ENCODE measurements at regions not wholly inside any gene's neighbourhood (a gene's known extent, or its start where the extent isn't known, plus 50 kb on each side); places are given as distances from the start of the nearest gene placed in this dataset.

DNA sequence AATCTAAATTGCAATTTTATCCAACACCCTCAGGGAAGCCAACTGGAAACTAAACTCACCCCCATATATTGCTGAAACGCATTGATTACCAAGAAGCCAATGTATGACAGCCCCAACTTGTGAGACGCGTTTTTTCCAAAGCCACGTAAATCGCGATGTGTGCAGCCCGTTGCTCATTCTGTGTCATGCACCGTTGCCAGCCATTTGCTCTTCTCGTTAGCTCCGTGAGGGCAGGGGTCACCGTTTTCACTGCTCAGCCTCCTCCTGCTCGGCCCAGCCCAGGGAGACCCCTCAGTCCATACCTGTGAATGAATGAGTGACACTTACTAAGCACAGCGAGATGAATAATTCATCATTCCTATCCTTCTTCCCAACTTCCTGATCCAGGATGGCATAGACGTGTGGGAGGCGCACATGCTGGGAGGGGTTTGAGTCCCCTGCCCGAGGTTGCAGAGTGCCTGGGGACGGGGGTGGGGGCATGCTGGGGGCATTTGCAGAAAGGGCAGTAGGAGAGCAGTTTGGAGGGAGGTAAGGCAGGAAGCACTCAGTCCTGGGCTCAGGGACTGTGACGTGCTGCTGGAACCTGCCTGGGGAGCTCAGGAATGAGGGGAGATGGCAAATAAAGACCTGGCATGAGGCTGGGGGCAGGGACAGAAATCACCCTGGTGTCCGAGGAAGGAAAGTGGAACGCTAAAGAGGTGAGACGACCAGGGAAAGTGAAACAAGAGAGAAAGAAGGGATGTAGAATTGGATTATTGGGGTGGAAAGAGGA is 104.2 kb upstream of the SDK1 start:
- no peaks in the 10 kb centered on the region for H3K27me3 Mint-ChIP-seq (ENCODE audit: low read depth, unreplicated experiment)
- Histone ChIP-seq H3K36me3 (ENCODE audit: insufficient read depth, low read length) (no peaks in the 10 kb centered on the region), H3K4me1 (ENCODE audit: insufficient read depth, low read length) (peaks cover 28% of the 10 kb centered on the region), H3K79me2 (ENCODE audit: insufficient read depth, low read length) (no peaks in the 10 kb centered on the region), H3K4me3 (ENCODE audit: insufficient read depth, low read depth, low read length) (no peak overlapping the region), H3K27me3 (ENCODE audit: insufficient read depth, low read length) (no peaks in the 10 kb centered on the region), H4K20me1 (ENCODE audit: insufficient read depth, low read length) (no peaks in the 10 kb centered on the region), H3K9ac (ENCODE audit: low read length) (no peak overlapping the region), H2AFZ (ENCODE audit: low read depth, low read length) (no peak overlapping the region), H3K9me3 (ENCODE audit: insufficient read depth, low read depth, low read length) (no peaks in the 10 kb centered on the region), H3K27ac (ENCODE audit: low read depth, low read length) (no peak overlapping the region), H3K4me2 (ENCODE audit: low read length) (no peak overlapping the region)
- H3K9me3 Mint-ChIP-seq (ENCODE audit: unreplicated experiment): peaks cover 4% of the 10 kb centered on the region
- no peak for TF ChIP-seq CTCF (IDR thresholded peaks at IDR 0.05; ENCODE audit: insufficient read depth, low read depth, low read length)
- TF ChIP-seq EZH2 (IDR thresholded peaks at IDR 0.05; ENCODE audit: insufficient read depth, low read length): no peak
- DNase-seq (ENCODE audit: low read depth): no peak
- no peak for FAIRE-seq
- H3K27ac Mint-ChIP-seq (ENCODE audit: unreplicated experiment): no peak overlapping the region
- H3K4me3 Mint-ChIP-seq (ENCODE audit: unreplicated experiment): no peak overlapping the region
- H3K36me3 Mint-ChIP-seq (ENCODE audit: low read depth, unreplicated experiment): no peaks in the 10 kb centered on the region
- peaks cover 11% of the 10 kb centered on the region for H3K4me1 Mint-ChIP-seq (ENCODE audit: low read depth, unreplicated experiment)

GRCh38 chr7:3197567-3198213 is 103.4 kb upstream of the SDK1 start:
- H3K27me3 Mint-ChIP-seq (ENCODE audit: low read depth, unreplicated experiment): no peaks in the 10 kb centered on the region
- H3K4me3 Mint-ChIP-seq (ENCODE audit: unreplicated experiment): no peak overlapping the region
- Histone ChIP-seq H3K4me1 (ENCODE audit: insufficient read depth, low read length) (peaks cover 28% of the 10 kb centered on the region), H3K4me2 (ENCODE audit: low read length) (no peak overlapping the region), H4K20me1 (ENCODE audit: insufficient read depth, low read length) (no peaks in the 10 kb centered on the region), H3K36me3 (ENCODE audit: insufficient read depth, low read length) (no peaks in the 10 kb centered on the region), H3K79me2 (ENCODE audit: insufficient read depth, low read length) (no peaks in the 10 kb centered on the region), H3K9me3 (ENCODE audit: insufficient read depth, low read depth, low read length) (no peaks in the 10 kb centered on the region), H3K4me3 (ENCODE audit: insufficient read depth, low read depth, low read length) (no peak overlapping the region), H3K27ac (ENCODE audit: low read depth, low read length) (no peak overlapping the region), H3K27me3 (ENCODE audit: insufficient read depth, low read length) (no peaks in the 10 kb centered on the region), H3K9ac (ENCODE audit: low read length) (no peak overlapping the region), H2AFZ (ENCODE audit: low read depth, low read length) (no peak overlapping the region)
- no peaks in the 10 kb centered on the region for H3K36me3 Mint-ChIP-seq (ENCODE audit: low read depth, unreplicated experiment)
- TF ChIP-seq EZH2 (IDR thresholded peaks at IDR 0.05; ENCODE audit: insufficient read depth, low read length) (no peak), CTCF (IDR thresholded peaks at IDR 0.05; ENCODE audit: insufficient read depth, low read depth, low read length) (no peak)
- no peak overlapping the region for H3K27ac Mint-ChIP-seq (ENCODE audit: unreplicated experiment)
- peaks cover 4% of the 10 kb centered on the region for H3K9me3 Mint-ChIP-seq (ENCODE audit: unreplicated experiment)
- H3K4me1 Mint-ChIP-seq (ENCODE audit: low read depth, unreplicated experiment): peaks cover 11% of the 10 kb centered on the region
- FAIRE-seq (no peak), DNase-seq (ENCODE audit: low read depth) (no peak)

DNA sequence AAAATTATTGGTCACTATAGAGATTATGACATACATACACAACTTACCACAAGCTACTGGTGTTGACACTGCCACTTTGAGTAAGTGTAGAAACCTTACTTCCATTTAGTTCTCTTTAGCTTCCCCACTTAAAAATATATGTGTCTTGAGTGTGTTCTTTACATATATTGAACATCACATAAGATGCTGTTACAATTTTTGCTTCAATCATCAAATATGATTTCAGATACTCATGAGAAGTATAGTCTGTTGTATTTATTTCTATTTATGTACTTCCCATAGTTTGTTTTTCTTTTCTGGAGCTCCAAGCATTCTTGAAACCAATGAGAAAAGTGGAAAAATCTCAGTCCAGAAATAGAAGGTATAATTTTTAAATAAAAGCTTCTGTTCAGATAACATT is 102.7 kb upstream of the SDK1 start:
- Histone ChIP-seq H3K79me2 (ENCODE audit: insufficient read depth, low read length) (no peaks in the 10 kb centered on the region), H3K27me3 (ENCODE audit: insufficient read depth, low read length) (no peaks in the 10 kb centered on the region), H3K4me1 (ENCODE audit: insufficient read depth, low read length) (peaks cover 24% of the 10 kb centered on the region), H4K20me1 (ENCODE audit: insufficient read depth, low read length) (no peaks in the 10 kb centered on the region), H3K27ac (ENCODE audit: low read depth, low read length) (no peak overlapping the region), H3K9me3 (ENCODE audit: insufficient read depth, low read depth, low read length) (no peaks in the 10 kb centered on the region), H3K4me2 (ENCODE audit: low read length) (no peak overlapping the region), H2AFZ (ENCODE audit: low read depth, low read length) (no peak overlapping the region), H3K36me3 (ENCODE audit: insufficient read depth, low read length) (no peaks in the 10 kb centered on the region), H3K9ac (ENCODE audit: low read length) (no peak overlapping the region), H3K4me3 (ENCODE audit: insufficient read depth, low read depth, low read length) (no peak overlapping the region)
- H3K4me1 Mint-ChIP-seq (ENCODE audit: low read depth, unreplicated experiment): peaks cover 11% of the 10 kb centered on the region
- DNase-seq (ENCODE audit: low read depth): no peak
- H3K27me3 Mint-ChIP-seq (ENCODE audit: low read depth, unreplicated experiment): no peaks in the 10 kb centered on the region
- no peak for TF ChIP-seq EZH2 (IDR thresholded peaks at IDR 0.05; ENCODE audit: insufficient read depth, low read length)
- TF ChIP-seq CTCF (IDR thresholded peaks at IDR 0.05; ENCODE audit: insufficient read depth, low read depth, low read length): no peak
- FAIRE-seq: no peak
- H3K4me3 Mint-ChIP-seq (ENCODE audit: unreplicated experiment): no peak overlapping the region
- no peak overlapping the region for H3K27ac Mint-ChIP-seq (ENCODE audit: unreplicated experiment)
- no peaks in the 10 kb centered on the region for H3K36me3 Mint-ChIP-seq (ENCODE audit: low read depth, unreplicated experiment)
- peaks cover 4% of the 10 kb centered on the region for H3K9me3 Mint-ChIP-seq (ENCODE audit: unreplicated experiment)

Measured in astrocyte (in vitro differentiated cells and primary cell).